ENCODE measurements at regions not wholly inside any gene's neighbourhood (a gene's known extent, or its start where the extent isn't known, plus 50 kb on each side); places are given as distances from the start of the nearest gene placed in this dataset.

GRCh38 chr6:170134471-170135440, 156.1 kb downstream of the DLL1 start:
- TF ChIP-seq FOSL2 (IDR thresholded peaks at IDR 0.05; ENCODE audit: borderline replicate concordance, low read depth) (no peak), CTCF (IDR thresholded peaks at IDR 0.05) (no peak), GATA2 (CRISPR knock-in tag; IDR thresholded peaks at IDR 0.05) (no peak), YY1 (IDR thresholded peaks at IDR 0.05; ENCODE audit: low read depth) (no peak), IRF3 (IDR thresholded peaks at IDR 0.05; ENCODE audit: low read depth, low read length) (no peak)

All from SK-N-SH (cell line).